SK-N-SH (cell line): ENCODE measurements at regions not wholly inside any gene's neighbourhood (a gene's known extent, or its start where the extent isn't known, plus 50 kb on each side); places are given as distances from the start of the nearest gene placed in this dataset.

Experiments used
- EP300 ChIP-seq, 2 experiments: IDR thresholded peaks; 2 replicates each; pipeline versions ENCODE4 v1.4.0 to v1.6.1; 2012; ENCODE audit warnings: borderline replicate concordance in 1 of 2, low read depth in 1 of 2, low read length in 1 of 2
- EZH2phosphoT487 ChIP-seq: fragments of 200-600 bp; sonication (generic); IDR thresholded peaks from 2 replicates; pipeline ENCODE4 v1.6.1; 2017; ENCODE audit warnings: low read depth, mixed run types, mild to moderate bottlenecking, antibody characterized with exemption, moderate library complexity, borderline replicate concordance
- FOSL2 ChIP-seq: IDR thresholded peaks from 2 replicates; pipeline ENCODE4 v1.4.0; 2012; ENCODE audit warnings: low read depth, mild to moderate bottlenecking, moderate library complexity, borderline replicate concordance
- FOXM1 ChIP-seq: IDR thresholded peaks from 2 replicates; pipeline ENCODE4 v1.4.0; 2012; ENCODE audit warnings: low read depth, mild to moderate bottlenecking
- GABPA ChIP-seq: IDR thresholded peaks from 2 replicates; pipeline ENCODE4 v1.4.0; 2012; ENCODE audit warnings: low read depth, mild to moderate bottlenecking
- MAX ChIP-seq: IDR thresholded peaks from 2 replicates; pipeline ENCODE4 v1.4.0; 2012; ENCODE audit warnings: low read depth
- POLR2AphosphoS5 ChIP-seq: IDR thresholded peaks from 2 replicates; pipeline ENCODE4 v1.6.1; 2012; ENCODE audit warnings: low read depth, low read length
- RAD21 ChIP-seq: IDR thresholded peaks from 2 replicates; pipeline ENCODE4 v1.6.1; 2012; ENCODE audit warnings: mild to moderate bottlenecking, low read length
- SIN3A ChIP-seq: IDR thresholded peaks from 2 replicates; pipeline ENCODE4 v1.6.1; 2012; ENCODE audit warnings: low read depth, mild to moderate bottlenecking, low read length, moderate library complexity, borderline replicate concordance
- YY1 ChIP-seq: IDR thresholded peaks from 2 replicates; pipeline ENCODE4 v1.4.0; 2012; ENCODE audit warnings: low read depth, mild to moderate bottlenecking
- TF ChIP-seq, protein P1 (sequence below): fragments of 200-600 bp; sonication (generic); IDR thresholded peaks from 2 replicates; pipeline ENCODE4 v1.6.1; 2017; ENCODE audit warnings: antibody characterized with exemption, mild to moderate bottlenecking, moderate library complexity
- TF ChIP-seq, protein P2 (sequence below): IDR thresholded peaks from 2 replicates; pipeline ENCODE4; 2012

GRCh38 chr20:48006036-48006833 is 221.0 kb upstream of the SULF2 start:
- TF ChIP-seq, protein P1, sequence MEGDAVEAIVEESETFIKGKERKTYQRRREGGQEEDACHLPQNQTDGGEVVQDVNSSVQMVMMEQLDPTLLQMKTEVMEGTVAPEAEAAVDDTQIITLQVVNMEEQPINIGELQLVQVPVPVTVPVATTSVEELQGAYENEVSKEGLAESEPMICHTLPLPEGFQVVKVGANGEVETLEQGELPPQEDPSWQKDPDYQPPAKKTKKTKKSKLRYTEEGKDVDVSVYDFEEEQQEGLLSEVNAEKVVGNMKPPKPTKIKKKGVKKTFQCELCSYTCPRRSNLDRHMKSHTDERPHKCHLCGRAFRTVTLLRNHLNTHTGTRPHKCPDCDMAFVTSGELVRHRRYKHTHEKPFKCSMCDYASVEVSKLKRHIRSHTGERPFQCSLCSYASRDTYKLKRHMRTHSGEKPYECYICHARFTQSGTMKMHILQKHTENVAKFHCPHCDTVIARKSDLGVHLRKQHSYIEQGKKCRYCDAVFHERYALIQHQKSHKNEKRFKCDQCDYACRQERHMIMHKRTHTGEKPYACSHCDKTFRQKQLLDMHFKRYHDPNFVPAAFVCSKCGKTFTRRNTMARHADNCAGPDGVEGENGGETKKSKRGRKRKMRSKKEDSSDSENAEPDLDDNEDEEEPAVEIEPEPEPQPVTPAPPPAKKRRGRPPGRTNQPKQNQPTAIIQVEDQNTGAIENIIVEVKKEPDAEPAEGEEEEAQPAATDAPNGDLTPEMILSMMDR: no peak
- no peak for TF ChIP-seq RAD21
- no peak for TF ChIP-seq YY1
- no peak for TF ChIP-seq MAX
- no peak for TF ChIP-seq POLR2AphosphoS5
- no peak for TF ChIP-seq FOSL2
- no peak for TF ChIP-seq EP300 (IDR thresholded peaks at IDR 0.05; ENCODE audit: borderline replicate concordance in 1 of 2, low read depth in 1 of 2, low read length in 1 of 2)
- no peak for TF ChIP-seq SIN3A
- no peak for TF ChIP-seq FOXM1
- TF ChIP-seq GABPA: no peak
- TF ChIP-seq, protein P2, sequence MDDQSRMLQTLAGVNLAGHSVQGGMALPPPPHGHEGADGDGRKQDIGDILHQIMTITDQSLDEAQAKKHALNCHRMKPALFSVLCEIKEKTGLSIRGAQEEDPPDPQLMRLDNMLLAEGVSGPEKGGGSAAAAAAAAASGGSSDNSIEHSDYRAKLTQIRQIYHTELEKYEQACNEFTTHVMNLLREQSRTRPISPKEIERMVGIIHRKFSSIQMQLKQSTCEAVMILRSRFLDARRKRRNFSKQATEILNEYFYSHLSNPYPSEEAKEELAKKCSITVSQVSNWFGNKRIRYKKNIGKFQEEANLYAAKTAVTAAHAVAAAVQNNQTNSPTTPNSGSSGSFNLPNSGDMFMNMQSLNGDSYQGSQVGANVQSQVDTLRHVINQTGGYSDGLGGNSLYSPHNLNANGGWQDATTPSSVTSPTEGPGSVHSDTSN: no peak
- TF ChIP-seq EZH2phosphoT487: no peak
